Epithelial cell of prostate (primary cell): ENCODE measurements at regions not wholly inside any gene's neighbourhood (a gene's known extent, or its start where the extent isn't known, plus 50 kb on each side); places are given as distances from the start of the nearest gene placed in this dataset.

Experiments
- DNase-seq: peaks from one replicate; pipeline ENCODE4 v3.0.0-alpha.2; 2011; ENCODE audit warnings: low read depth, low spot score
- H3K27ac ChIP-seq: fragments of 450-650 bp; 2 replicates; pipeline ENCODE4 v1.5.1; 2017; ENCODE audit warnings: mild to moderate bottlenecking

DNA sequence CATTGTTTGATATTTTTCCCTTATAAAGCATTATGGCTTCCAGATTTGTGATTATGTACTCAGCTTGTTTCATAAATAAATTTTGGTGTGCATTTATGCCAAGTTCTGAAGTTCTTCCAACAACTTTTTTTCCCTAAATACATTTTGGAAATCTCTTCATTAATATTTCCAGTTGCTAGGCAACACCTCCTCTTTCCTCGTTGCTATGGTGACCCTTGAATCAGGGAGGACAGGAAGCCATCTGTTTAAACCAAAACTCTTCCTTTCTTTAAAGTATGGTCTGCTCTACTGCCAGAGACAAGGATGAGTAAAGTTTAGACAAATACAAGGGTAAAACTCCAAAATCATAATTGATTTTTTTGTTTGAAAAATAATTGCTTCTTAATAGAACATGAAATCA lies 779.3 kb downstream of the CDH9 start:
- no peak for DNase-seq

GRCh38 chr5:26245321-26245720 lies 793.1 kb downstream of the CDH9 start:
- H3K27ac ChIP-seq, result no peak overlapping the region

More for the DNA sequence above, 779.3 kb downstream of the CDH9 start:
- H3K27ac ChIP-seq, result no peak overlapping the region

DNA sequence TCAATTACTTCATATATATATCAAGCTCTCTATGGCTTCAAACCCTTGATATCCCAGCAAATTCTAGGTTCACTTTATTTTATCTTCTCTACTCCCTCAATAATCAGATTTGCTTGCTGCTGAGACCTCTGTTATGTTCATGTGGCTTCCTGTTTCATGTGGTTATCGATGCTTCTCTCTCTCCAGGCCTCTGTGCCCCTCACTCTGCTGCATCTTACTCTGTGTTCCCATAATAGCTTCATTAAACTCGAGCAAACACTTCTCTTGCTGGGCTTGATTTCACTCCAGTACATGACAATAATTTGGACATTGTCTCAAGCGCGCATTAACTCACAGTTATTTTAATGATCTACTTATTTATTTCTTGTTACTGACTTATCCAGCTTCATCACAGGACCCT lies 798.8 kb downstream of the CDH9 start:
- H3K27ac ChIP-seq, result no peak overlapping the region
- no peak for DNase-seq

More at GRCh38 chr5:26245321-26245720, 793.1 kb downstream of the CDH9 start:
- no peak for DNase-seq

- H3K27ac ChIP-seq, result no peak overlapping the region
- no peak for DNase-seq
Observed at GRCh38 chr5:26237489-26237888, 800.9 kb downstream of the CDH9 start.

DNA sequence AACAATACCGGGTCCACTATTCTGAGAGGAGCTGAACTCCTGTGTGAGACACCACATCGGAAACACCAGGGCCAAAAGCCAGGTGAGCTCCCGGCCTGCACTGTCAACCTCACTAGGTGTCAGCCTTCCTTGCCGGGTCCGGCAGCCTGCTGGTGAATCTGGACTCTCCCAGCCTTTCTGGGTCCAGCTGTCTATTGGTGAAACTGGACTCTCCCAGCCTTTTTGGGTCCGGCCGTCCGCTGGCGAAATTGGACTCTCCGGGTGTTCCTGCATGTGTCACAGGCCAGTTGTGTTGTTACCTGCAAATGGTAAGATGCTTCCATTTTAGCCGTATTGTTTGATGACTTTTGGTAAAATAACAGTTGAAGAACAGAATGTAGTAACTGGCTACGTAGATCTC lies 801.5 kb downstream of the CDH9 start:
- H3K27ac ChIP-seq, result no peak overlapping the region
- DNase-seq, result no peak

DNA sequence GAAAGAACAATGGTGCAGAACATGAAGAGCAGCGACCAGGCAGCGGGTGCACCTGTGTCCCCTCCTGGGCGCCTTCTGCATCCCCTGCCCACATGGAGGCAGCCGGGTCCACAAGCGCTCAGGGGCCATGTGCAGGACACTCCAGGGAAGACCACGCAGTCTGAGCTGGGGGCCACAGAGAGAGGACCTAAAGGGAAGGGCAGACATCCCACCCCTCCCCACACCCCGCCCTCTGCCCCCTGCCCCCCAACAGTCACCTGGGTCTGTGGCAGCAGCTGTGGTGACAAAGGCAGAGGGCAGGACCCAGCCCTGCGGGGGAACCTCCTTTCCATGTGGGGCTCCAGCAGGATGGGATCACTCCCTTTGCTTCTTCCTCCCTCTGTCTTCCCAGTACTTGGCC lies 805.7 kb downstream of the CDH9 start:
- H3K27ac ChIP-seq, result no peak overlapping the region
- no peak for DNase-seq

- no peak for DNase-seq
- no peak overlapping the region for H3K27ac ChIP-seq
Observed at GRCh38 chr5:26231316-26231715, 807.1 kb downstream of the CDH9 start.

DNA sequence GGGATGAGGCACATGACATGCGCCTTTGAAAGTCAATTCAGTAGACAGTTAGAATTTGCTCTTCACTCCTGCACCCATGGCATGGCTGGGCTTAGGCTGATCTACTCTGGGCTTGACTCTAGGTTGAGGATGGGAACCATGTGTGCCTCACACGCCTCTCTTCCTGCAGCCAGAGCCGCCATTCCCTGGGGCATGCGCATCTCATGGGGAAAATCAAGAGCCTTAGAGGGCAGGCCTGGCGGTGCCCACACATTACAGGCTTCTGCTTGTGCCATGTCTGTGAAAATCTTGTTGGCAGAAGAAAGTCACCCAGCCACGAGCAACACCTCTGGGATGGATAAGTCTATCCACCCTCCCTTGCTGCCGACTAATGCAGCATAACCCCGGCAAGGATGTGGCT lies 808.5 kb downstream of the CDH9 start:
- no peak overlapping the region for H3K27ac ChIP-seq
- no peak for DNase-seq

- no peak overlapping the region for H3K27ac ChIP-seq
- no peak for DNase-seq
Observed at GRCh38 chr5:26227245-26227644, 811.1 kb downstream of the CDH9 start.

GRCh38 chr5:26205121-26205520 lies 833.3 kb downstream of the CDH9 start:
- no peak overlapping the region for H3K27ac ChIP-seq
- no peak for DNase-seq

DNA sequence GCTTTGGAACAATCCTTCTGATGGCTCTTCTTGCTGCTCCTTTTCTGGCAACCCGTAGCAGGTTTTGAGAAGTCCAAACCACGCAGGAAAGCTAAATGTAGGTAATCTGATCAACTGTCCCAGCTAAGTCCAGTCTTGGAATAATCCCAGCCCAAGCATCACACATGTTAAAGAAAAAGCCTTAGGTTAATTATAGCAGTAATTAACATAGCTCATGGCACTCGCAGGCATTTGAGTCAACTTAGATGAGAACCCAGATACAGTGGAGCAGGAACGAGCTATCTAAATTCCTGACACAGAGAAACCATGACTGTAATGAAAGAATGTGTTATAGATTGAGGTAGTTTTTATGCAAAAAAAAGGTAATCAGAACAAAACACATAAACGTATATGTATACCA lies 844.8 kb downstream of the CDH9 start:
- DNase-seq, result no peak
- H3K27ac ChIP-seq, result no peak overlapping the region

GRCh38 chr5:26192486-26192885 lies 845.9 kb downstream of the CDH9 start:
- no peak overlapping the region for H3K27ac ChIP-seq
- no peak for DNase-seq

DNA sequence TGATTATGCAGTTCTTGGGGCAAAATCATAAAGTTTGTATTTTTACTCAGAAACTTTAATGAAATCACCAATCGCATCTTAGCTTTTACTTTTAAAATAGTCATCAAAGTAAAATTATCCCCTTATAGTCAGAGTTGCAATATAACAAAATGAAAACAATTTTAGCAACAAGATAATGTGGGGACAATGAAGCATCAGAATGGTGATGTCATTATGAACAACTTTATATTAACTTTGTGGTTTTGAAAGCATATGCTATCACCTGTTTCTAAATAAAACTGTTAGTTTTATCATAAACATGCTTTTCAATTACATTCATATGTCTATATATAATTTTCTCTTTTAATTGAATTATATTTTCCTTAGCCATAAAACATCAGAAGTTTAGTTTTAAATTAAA lies 856.8 kb downstream of the CDH9 start:
- DNase-seq, result no peak
- no peak overlapping the region for H3K27ac ChIP-seq

DNA sequence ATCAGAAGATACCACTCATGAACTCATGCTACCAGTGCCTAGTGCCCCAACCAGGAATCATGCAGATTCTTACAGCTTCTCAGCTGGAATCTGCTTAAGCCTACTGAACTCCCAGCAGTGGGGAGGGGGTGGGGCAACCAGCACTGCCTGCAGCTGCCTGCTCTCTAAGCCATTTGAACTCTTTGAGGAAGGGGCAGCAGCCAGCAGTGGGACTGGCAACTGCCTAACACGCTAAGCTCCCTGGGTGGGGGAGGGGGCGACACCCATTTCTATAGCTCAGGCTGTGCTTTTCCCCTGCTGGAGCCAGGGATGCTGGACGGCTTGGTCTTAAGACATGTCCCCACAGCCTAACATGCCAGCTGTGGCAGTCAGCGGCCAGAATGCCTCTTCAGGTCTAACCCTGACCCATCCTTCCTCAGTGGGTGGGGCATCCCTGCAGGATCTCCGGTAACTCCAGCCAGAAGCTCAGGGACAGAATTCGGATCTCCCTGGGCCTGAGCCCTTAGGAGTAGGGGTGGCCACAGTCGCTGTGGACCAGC lies 889.7 kb downstream of the CDH9 start:
- no peak for DNase-seq

GRCh38 chr5:26143259-26143658 lies 895.1 kb downstream of the CDH9 start:
- DNase-seq, result no peak
- H3K27ac ChIP-seq, result no peak overlapping the region

More for the DNA sequence above, 889.7 kb downstream of the CDH9 start:
- H3K27ac ChIP-seq, result no peak overlapping the region

- no peak for DNase-seq
- no peak overlapping the region for H3K27ac ChIP-seq
Observed at GRCh38 chr5:26121338-26121737, 917.0 kb downstream of the CDH9 start.

GRCh38 chr5:26104175-26104574 lies 934.2 kb downstream of the CDH9 start:
- DNase-seq, result no peak
- H3K27ac ChIP-seq, result no peak overlapping the region

DNA sequence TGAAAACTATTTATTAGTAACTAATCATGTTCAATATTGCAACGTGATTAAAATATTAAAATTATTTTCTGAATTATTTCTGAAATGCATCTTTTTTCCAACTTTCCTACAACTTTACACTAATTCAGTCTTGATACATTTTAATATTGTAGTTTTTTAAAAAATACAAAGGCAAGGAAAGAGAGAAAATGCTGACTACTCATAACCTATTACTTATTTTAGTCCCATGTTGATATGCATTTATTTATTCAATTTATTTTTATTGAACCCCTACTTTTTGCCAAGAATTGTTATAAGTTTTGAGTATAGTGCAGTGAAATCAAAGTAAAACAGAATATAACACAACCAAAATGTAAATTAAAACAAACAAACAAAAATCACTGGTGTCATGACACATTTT lies 978.2 kb downstream of the CDH9 start:
- no peak for DNase-seq
- no peak overlapping the region for H3K27ac ChIP-seq

DNA sequence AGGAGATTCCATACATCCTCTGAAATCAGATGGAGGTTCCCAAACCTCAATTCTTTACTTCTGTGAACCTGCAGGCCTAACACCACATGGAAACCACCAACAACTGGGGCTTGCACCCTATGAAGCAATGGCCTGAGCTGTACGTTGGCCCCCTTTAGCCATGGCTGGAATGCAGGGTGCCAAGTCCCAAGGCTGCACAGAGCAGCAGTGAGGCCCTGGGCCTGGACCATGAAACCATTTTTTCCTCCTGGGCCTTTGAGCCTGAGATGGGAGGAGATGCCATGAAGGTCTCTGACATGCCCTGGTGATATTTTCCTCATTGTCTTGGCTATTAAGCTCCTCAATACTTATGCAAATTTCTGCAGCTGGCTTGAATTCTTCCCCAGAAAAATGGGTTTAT lies 983.8 kb downstream of the CDH9 start:
- no peak for DNase-seq

DNA sequence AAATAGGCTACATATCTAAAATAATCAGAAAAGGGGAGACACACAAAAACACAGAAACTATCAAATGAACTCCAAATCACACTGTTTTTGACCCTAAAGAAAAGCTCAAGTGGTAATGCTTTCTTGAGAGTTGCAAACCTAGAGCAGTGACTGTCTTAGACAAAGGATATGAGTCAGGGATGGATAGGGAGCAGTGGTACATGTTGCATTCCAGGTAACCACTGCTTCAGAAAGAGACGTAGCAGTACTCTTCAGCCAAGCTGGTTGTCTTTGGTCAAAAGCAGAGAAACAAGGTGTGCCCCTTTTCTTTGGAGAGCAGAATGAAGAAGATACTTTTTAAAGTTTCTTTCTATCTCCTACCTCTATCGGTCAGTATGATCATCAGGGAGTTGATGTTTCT lies 1003.6 kb downstream of the CDH9 start:
- no peak overlapping the region for H3K27ac ChIP-seq
- DNase-seq, result no peak

More for the DNA sequence above, 983.8 kb downstream of the CDH9 start:
- no peak overlapping the region for H3K27ac ChIP-seq

GRCh38 chr5:26031481-26031880 lies 1006.9 kb downstream of the CDH9 start:
- no peak for DNase-seq
- H3K27ac ChIP-seq, result no peak overlapping the region

DNA sequence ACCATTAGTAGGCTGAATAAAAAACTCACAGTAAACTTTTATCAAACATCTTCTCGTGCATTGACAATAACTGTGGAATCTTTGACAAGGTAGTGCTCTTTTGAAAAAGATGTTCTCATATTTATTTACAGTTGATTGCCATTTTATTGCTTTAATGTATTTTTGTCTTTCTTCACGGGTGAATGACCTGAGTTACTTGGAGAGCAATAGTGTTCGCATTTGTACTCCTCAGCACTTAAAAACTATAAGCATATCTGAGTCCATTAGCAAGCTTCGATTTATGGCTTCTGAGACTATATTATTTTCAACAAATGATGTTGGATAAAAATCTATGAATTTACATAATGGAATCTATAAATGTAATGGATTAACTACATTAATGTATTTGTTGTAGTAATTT lies 1012.3 kb downstream of the CDH9 start:
- DNase-seq, result no peak
- H3K27ac ChIP-seq, result no peak overlapping the region

DNA sequence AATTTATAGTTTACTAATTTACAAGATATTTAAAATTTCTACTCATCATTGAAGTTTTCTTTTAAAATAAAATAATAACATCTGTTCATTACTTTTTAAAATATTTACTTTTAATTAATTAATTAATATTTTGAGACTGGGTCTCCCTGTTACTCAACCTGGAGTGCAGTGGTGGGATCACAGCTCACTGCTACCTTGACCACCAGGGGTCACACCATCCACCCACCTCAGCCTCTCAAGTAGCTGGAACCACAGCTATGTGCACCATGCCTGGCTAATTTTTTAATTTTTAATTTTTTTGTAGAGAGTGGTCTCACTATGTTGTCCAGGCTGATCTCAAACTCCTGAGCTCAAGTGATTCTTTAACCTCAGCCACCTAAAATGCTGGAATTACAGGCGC lies 1013.6 kb downstream of the CDH9 start:
- no peak for DNase-seq
- H3K27ac ChIP-seq, result no peak overlapping the region
